Activated CD8-positive, alpha-beta memory T cell treated with anti-CD3 and anti-CD28 coated beads for 1 hour (primary cell): ENCODE measurements at regions not wholly inside any gene's neighbourhood (a gene's known extent, or its start where the extent isn't known, plus 50 kb on each side); places are given as distances from the start of the nearest gene placed in this dataset.

Experiments
- DNase-seq, 2 donors: peaks; one replicate each; pipeline ENCODE4 v3.0.0-alpha.2; 2020; ENCODE audit warnings: low read depth in 1 of 2; ENCODE audit errors: extremely low read depth in 1 of 2

DNA sequence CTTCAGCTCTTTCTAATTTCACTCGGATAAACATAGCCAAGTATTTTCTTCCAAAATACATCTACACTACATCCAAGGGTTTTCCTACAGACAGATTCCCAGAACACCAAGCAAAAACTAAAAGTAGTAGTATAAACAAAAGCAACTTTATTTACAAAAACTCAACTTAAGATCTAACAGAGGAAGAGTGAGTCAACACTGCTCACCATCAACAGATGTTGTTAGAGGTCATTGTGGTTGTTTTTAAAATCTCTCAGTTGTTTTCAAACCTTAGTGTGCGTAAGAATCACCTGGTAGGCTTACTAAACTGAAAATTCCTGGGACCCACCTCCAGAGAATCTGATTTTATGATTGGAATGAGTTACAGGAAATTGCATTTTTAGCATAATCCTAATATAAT, 631.7 kb upstream of the SGCG start:
- DNase-seq = no peak

GRCh38 chr13:22561581-22561980, 619.2 kb upstream of the SGCG start:
- DNase-seq = no peak

DNA sequence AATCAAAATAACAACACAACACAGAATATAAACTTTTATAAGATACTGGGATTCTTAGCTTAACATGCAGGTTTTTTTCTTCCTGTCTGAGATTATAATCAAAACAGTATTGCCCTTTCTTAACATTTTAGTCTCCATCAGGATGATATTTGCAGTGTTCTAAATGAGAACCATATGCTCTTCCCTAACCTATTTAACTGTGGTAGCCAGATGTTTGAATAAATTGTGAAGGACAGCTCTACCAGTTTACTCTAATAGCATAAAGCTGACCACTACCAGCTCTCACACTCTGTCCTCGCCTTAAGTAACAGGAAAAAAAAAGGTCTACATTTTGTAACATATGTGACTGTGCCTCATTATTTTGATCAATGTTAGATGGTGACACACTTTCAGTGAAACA, 618.7 kb upstream of the SGCG start:
- DNase-seq = no peak

DNA sequence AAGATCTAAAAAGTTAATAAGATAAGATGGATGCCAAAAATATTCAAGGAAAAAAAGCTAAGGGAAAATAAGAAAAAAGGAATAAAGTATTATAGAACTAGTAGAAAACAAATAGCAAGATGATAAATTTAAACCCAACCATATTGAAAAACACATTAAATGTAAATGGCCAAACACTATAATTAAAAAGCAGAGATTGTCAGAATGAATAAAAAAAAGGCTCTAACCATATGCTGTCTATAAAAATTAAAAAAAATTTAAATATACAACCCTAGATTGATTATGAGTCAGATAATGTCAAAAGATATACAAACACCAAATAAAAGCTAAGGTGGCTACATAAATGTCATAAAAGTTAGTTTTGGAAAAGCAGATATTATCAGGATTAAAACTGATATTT, 617.5 kb upstream of the SGCG start:
- DNase-seq = no peak

- no peak for DNase-seq
Measured at GRCh38 chr13:22569811-22570210, 611.0 kb upstream of the SGCG start.

DNA sequence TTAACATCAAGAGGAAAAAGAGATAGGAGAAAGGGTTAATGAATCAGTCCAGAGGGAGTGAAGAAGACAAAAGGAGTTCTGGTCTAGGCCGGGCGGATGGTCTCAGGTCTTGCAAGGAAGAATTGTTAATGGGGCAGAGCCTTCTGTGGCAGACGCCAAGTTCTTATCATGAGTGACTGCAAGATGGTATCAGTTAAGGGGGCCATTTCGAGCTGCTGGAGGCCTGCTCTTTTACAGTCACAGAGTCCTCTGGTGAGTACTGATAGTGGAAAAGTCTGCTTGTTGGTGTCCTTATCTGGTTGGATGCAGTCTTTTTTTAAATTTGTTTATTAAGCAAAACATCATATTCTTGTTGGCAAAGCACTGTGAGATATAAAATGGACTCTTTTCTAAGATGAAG, 590.9 kb upstream of the SGCG start:
- no peak for DNase-seq

- DNase-seq = no peak
Measured at GRCh38 chr13:22592515-22592914, 588.3 kb upstream of the SGCG start.

DNA sequence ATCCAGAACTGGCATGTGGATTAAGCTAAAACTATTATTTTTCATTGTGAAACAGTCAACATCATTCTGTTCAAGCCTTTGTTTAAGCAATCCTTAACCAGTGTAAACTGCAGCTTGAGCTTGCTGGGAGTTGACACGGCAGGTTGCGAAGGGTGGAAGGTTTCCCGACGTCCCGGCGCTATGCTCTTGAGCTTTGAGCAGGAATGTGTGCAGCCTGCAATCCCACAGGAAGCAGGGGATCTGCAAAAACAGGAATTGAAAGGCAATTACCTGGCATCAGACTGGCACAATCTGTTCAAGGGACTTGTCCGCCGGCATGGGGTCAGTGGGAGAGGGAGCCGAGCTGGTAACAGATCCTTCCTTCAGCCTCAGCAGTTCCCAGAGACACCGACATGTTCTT, 586.7 kb upstream of the SGCG start:
- no peak for DNase-seq

DNA sequence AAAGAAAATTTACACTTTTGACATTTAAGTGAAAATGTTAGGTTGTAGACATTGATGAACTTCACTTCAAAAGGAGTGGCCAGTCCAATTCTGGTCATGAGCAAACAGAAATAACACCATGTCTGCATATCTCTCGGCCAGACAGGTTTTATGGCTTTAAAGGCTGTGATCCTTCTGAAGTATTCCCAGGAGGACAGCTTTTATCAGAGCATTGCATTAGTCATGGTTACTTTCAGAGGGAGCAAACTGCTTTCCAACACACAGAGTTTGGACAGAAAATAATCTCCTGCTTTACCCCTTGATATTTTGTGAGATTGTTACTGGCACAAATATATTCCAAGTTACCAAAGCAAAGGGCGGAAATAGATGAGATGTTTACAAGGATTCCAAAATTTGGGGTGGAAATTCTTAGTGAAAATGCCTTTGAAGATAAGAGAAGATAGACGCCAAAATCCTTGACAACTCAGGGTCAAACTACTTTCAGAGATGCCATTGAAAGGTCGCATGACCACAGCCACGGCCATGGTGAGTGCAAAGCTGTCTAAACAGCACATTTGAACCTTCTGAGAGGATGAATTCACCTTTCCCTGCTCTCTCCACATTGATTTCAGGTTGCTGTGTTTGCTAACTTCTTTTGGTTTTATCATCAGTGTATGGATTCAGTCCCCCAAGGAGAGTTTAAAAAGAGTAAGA, 584.5 kb upstream of the SGCG start:
- DNase-seq = no peak

DNA sequence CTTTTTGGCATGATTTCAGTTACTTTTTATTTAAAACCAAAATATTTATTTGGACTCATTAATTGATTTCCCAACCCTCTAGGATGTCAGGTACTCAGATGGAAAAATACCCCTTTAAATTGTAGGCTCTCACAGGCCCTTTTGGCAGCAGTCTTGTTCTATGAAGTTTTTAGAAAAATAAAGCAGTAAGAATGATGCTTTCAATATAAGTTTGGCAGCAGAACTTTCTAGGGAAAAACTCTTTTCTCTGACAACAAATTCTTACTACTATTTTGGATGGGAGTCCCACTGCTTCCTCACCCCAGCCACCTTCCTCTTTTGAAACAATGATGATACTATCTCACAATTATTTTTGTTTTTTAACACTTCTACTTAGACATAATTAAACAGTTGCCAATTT, 581.6 kb upstream of the SGCG start:
- DNase-seq = no peak

GRCh38 chr13:22618002-22618401, 562.8 kb upstream of the SGCG start:
- DNase-seq = no peak

GRCh38 chr13:22625691-22626090, 555.1 kb upstream of the SGCG start:
- no peak for DNase-seq

DNA sequence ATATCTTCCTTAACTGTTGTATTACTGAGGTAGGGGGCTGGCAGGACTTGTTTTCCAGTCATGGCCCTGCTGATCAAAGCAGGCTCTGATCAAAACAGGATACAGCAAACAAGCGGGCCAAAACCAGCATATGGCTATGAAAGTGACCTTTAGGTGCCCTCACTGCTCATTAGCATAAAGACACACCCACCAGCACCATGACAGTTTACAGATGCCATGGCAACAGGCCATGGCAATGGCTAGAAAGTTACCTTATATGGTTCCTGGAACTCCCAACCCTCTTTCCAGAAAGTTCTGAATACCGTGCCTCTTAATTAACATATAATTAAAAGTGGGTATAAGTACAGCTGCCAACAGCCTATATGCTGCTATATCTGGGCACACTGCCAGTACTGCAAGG, 551.4 kb upstream of the SGCG start:
- no peak for DNase-seq

- no peak for DNase-seq
Measured at GRCh38 chr13:22642088-22642487, 538.7 kb upstream of the SGCG start.

- no peak for DNase-seq
Measured at GRCh38 chr13:22644941-22645340, 535.8 kb upstream of the SGCG start.

DNA sequence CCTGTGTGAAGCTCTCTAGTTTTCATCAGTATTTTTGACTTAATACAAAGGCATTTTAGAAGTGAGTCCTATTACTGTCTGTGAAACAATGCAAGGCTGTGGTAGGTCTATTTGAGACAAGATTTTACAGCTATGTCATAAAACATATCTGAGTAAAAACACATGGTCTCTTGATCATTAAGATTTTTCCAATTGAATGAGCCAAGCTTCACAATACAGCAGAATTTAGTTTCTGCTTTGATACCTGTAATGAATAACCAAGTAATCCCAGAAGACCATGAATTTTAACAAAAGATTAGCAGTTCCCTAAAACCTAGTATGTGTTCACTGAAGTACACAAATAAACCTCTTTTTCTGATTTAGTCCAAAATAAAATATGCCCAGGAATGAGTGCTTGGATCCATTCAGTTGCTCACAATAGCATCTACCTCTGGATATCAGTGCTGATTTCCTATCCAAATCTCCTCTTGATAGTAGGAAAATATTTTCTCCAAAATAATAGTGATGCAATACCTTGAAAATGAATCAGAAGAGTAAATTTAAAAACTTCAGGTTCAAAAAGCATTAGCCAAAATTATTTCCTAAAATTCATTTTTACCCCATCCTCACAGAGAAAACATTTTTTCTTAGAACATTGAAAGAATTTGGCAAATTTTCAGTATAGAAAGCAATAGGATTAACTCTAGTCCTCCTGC, 533.5 kb upstream of the SGCG start:
- no peak for DNase-seq

- DNase-seq = no peak
Measured at GRCh38 chr13:22648320-22648801, 532.4 kb upstream of the SGCG start.

DNA sequence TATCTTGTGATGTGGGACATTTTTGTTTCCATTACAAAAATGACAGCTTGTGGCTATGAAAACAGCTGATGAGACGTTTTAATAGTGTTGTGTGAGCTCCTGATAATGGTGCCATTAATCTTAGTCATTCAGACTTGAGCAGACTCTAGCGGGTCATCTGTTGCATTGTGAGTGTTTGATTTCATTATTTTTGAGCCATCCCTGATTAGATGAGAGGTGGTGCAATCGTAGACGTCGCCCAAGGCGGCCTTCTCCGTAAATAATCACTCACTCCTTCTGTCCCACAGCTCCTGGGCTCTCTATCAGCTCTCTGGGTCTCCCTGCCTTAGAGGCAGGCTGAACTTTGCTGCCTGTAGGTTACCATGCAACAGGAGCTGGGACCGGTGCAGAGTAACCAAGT, 528.0 kb upstream of the SGCG start:
- DNase-seq = no peak

DNA sequence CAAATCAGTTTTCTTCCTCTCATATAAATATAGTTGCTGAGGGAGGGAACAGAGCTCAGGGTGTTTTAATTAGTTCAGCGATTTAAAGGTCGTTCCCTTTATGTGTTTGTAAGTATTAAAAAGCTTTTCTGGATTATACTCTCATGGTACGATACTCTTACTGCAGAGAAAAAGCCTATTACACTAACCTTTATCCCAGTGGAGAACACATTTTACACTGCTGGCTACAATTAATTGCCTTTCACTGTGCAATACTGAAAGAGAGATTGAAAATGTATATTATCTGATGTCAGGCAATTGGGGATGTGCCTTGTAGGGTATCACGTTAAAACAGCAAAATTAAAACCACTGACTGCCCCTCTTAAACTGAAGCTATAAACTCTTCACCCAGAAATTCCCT, 526.9 kb upstream of the SGCG start:
- DNase-seq = no peak

DNA sequence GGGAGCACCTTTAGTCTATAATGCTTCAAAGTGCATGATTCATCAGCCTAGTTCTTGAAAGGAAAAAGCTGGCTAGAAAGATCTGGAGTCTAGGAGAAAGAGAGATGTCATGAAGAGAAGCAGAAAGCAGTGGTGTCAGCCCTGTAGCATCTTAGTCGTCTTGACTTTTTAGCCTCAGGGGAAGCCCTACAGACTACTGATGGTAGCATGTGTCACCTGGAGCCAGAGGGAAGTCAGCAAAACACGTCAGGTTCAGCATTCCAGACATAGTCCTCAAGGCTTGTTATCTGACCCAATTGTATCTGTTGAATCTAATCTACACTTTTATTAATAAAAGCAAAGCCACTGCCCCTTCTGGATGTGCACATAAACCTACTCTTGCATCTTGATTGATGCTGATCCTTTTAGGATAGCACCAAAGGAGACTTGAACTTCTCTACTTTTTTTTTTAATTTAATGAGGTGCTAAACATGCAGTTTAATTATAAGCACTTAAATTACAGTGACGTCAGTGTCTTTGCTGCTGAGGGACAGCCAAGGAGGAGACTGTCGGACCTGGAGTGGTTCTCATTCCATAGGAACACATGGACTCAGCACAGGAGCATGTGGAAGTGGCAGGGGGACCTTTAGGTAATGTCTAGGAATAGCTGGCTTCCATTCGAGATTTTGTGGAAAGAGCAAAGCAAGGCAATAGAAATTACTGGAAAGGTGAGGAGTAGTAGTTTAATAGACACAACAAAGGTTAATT, 525.5 kb upstream of the SGCG start:
- DNase-seq = no peak

DNA sequence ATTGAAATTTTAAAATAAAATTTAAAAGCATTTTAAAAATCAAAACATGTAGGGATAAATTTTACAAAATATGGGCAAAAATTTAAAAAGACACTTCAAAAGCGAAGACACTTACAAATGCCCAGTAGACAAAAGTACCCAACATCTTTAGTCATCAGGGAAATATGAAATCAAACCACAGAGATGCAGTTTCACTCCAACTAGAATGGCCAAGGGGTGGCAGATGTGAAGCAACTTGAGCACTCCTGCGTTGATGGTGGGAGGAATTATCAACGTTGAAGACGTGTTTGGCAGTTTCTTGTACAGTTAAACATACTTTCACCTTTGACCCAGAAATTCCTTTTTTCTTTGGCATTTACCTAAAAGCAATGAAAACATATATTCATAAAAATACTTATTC, 518.0 kb upstream of the SGCG start:
- DNase-seq = no peak

DNA sequence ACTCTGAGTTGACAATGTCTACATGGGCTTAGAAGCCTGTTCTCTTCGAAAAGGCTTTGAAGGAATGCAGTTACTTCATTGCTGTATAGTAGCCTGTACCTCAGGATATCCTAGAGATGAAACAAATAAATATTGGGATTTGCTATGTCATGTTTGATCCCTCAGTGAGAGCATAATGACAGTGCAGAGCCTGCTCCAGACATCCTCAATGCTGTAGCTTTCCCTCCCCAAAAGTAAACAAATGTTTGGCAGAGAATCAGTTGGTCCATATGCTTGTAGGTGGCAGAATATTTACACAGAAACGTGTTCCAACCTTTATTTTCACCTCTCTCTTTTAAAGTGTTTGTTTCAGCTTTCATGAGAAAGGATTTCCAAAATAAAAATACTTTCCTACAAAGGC, 515.3 kb upstream of the SGCG start:
- DNase-seq = no peak
